Effector CD8-positive, alpha-beta T cell (primary cell): ENCODE measurements at regions not wholly inside any gene's neighbourhood (a gene's known extent, or its start where the extent isn't known, plus 50 kb on each side); places are given as distances from the start of the nearest gene placed in this dataset.
"Not testable (repeated sequence)": the region's sequence is repeated elsewhere in the genome, so short reads cannot be mapped to it uniquely, and the experiment has no call there.

Source experiments
- DNase-seq: peaks from one replicate; lab custom pipeline; 2025; lab: John Stamatoyannopoulos, UW

- no peak for DNase-seq
Observed at GRCh38 chr11:115663790-115664189, 159.6 kb upstream of the CADM1 start.

- DNase-seq, result no peak
Observed at GRCh38 chr11:115660030-115660805, 156.0 kb upstream of the CADM1 start.

GRCh38 chr11:115659061-115659963, 155.1 kb upstream of the CADM1 start:
- DNase-seq, result no peak

GRCh38 chr11:115657586-115657985, 153.4 kb upstream of the CADM1 start:
- DNase-seq, result no peak

GRCh38 chr11:115656669-115657068, 152.5 kb upstream of the CADM1 start:
- DNase-seq, result no peak

- no peak for DNase-seq
Observed at GRCh38 chr11:115656041-115656440, 151.8 kb upstream of the CADM1 start.

- DNase-seq, result no peak
Observed at GRCh38 chr11:115654792-115655191, 150.6 kb upstream of the CADM1 start.

- no peak for DNase-seq
Observed at GRCh38 chr11:115653926-115654325, 149.7 kb upstream of the CADM1 start.

- DNase-seq, result no peak
Observed at GRCh38 chr11:115653076-115653475, 148.9 kb upstream of the CADM1 start.

- DNase-seq, result no peak
Observed at GRCh38 chr11:115652496-115652895, 148.3 kb upstream of the CADM1 start.

GRCh38 chr11:115652094-115652493, 147.9 kb upstream of the CADM1 start:
- DNase-seq, result no peak

GRCh38 chr11:115649461-115649860, 145.2 kb upstream of the CADM1 start:
- DNase-seq, result no peak

GRCh38 chr11:115645631-115646317, 141.6 kb upstream of the CADM1 start:
- no peak for DNase-seq

- no peak for DNase-seq
Observed at GRCh38 chr11:115644856-115645255, 140.6 kb upstream of the CADM1 start.

- DNase-seq, result no peak
Observed at GRCh38 chr11:115643549-115644270, 139.5 kb upstream of the CADM1 start.

- DNase-seq, result no peak
Observed at GRCh38 chr11:115642660-115643059, 138.4 kb upstream of the CADM1 start.

GRCh38 chr11:115637599-115638241, 133.5 kb upstream of the CADM1 start:
- DNase-seq, result no peak

GRCh38 chr11:115636753-115637527, 132.7 kb upstream of the CADM1 start:
- DNase-seq, result no peak

- not testable (repeated sequence) for DNase-seq
Observed at GRCh38 chr11:115633977-115634376, 129.8 kb upstream of the CADM1 start.

- DNase-seq, result no peak
Observed at GRCh38 chr11:115632061-115632460, 127.8 kb upstream of the CADM1 start.
